SK-N-SH (cell line): ENCODE measurements at regions not wholly inside any gene's neighbourhood (a gene's known extent, or its start where the extent isn't known, plus 50 kb on each side); places are given as distances from the start of the nearest gene placed in this dataset.

Experiments used
- CHD2 ChIP-seq: fragments of 150-350 bp; IDR thresholded peaks from 2 replicates; pipeline ENCODE4 v1.6.1; 2018; ENCODE audit warnings: low read length; ENCODE audit not compliant: partially characterized antibody
- ELF1 ChIP-seq: IDR thresholded peaks from 2 replicates; pipeline ENCODE4 v1.4.0; 2012
- FOXM1 ChIP-seq: IDR thresholded peaks from 2 replicates; pipeline ENCODE4 v1.4.0; 2012; ENCODE audit warnings: low read depth, mild to moderate bottlenecking
- MEF2A ChIP-seq: IDR thresholded peaks from 2 replicates; pipeline ENCODE4 v1.4.0; 2012; ENCODE audit warnings: low read depth, borderline replicate concordance
- NRF1 ChIP-seq: IDR thresholded peaks from 2 replicates; pipeline ENCODE4 v1.6.1; 2012; ENCODE audit warnings: low read depth, mild to moderate bottlenecking, low read length
- POLR2AphosphoS5 ChIP-seq: IDR thresholded peaks from 2 replicates; pipeline ENCODE4 v1.6.1; 2012; ENCODE audit warnings: low read depth, low read length
- RFX5 ChIP-seq: IDR thresholded peaks from 2 replicates; pipeline ENCODE4 v1.6.1; 2012; ENCODE audit warnings: mild to moderate bottlenecking, improper control_type of control experiment, low read length
- TAF1 ChIP-seq: IDR thresholded peaks from 2 replicates; pipeline ENCODE4 v1.6.1; 2012; ENCODE audit warnings: low read depth, mild to moderate bottlenecking, low read length, moderate library complexity, borderline replicate concordance
- TCF12 ChIP-seq: IDR thresholded peaks from 2 replicates; pipeline ENCODE4 v1.4.0; 2012
- YY1 ChIP-seq: IDR thresholded peaks from 2 replicates; pipeline ENCODE4 v1.4.0; 2012; ENCODE audit warnings: low read depth, mild to moderate bottlenecking
- TF ChIP-seq, protein P1 (sequence below): fragments of 200-600 bp; sonication (generic); IDR thresholded peaks from 2 replicates; pipeline ENCODE4 v1.6.1; 2017; ENCODE audit warnings: antibody characterized with exemption, mild to moderate bottlenecking, moderate library complexity
- TF ChIP-seq, protein P2 (sequence below): fragments of 150-350 bp; IDR thresholded peaks from 2 replicates; pipeline ENCODE4 v1.6.1; 2016; ENCODE audit warnings: mild to moderate bottlenecking, low read depth, low read length

DNA sequence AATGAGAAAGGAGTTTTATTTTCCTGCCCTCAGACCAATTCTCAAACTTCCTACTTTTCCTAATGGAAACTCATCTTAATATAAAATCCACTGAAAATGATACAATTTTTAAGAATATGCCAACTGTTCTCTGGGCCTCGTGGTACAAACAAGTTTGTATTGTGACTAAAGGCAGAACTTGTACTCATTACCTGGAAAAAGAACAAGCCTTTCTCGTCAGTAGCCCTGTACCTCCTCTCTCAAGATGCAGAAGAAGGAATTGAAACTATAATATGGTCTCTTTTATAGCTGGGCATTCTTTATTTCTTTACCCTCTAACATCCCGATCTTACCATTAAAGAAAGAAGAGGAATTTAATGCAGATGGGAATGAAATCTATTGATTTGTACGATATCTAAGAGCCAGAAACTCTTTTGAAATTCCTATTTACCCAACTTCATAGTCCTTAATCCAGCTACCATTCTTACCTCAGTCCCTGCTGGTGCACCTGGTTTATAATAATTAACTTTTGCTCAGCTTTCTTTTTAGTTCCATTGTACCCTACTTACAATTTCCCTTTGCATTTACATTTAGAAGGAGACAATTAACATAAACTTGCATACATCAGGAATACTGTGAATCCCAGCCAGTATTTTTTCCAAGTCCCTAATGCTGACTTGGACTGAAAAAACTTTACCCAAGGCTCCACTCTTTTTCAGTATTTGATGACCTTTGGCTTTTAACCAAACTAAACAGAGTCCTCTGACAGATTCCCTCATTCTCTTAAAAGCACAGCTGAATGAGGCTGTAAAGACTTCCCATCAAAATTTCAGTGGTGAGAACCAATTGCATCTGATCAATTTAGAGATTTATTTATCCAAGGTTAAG, 1162.4 kb downstream of the BRINP3 start:
- TF ChIP-seq, protein P1, sequence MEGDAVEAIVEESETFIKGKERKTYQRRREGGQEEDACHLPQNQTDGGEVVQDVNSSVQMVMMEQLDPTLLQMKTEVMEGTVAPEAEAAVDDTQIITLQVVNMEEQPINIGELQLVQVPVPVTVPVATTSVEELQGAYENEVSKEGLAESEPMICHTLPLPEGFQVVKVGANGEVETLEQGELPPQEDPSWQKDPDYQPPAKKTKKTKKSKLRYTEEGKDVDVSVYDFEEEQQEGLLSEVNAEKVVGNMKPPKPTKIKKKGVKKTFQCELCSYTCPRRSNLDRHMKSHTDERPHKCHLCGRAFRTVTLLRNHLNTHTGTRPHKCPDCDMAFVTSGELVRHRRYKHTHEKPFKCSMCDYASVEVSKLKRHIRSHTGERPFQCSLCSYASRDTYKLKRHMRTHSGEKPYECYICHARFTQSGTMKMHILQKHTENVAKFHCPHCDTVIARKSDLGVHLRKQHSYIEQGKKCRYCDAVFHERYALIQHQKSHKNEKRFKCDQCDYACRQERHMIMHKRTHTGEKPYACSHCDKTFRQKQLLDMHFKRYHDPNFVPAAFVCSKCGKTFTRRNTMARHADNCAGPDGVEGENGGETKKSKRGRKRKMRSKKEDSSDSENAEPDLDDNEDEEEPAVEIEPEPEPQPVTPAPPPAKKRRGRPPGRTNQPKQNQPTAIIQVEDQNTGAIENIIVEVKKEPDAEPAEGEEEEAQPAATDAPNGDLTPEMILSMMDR, result no peak
- no peak for TF ChIP-seq ELF1
- no peak for TF ChIP-seq TCF12
- no peak for TF ChIP-seq TAF1
- no peak for TF ChIP-seq FOXM1
- TF ChIP-seq RFX5, result no peak
- no peak for TF ChIP-seq POLR2AphosphoS5
- TF ChIP-seq YY1, result no peak
- no peak for TF ChIP-seq MEF2A
- TF ChIP-seq NRF1, result no peak
- no peak for TF ChIP-seq CHD2
- TF ChIP-seq, protein P2, sequence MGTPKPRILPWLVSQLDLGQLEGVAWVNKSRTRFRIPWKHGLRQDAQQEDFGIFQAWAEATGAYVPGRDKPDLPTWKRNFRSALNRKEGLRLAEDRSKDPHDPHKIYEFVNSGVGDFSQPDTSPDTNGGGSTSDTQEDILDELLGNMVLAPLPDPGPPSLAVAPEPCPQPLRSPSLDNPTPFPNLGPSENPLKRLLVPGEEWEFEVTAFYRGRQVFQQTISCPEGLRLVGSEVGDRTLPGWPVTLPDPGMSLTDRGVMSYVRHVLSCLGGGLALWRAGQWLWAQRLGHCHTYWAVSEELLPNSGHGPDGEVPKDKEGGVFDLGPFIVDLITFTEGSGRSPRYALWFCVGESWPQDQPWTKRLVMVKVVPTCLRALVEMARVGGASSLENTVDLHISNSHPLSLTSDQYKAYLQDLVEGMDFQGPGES, result no peak
